ENCODE measurements at regions not wholly inside any gene's neighbourhood (a gene's known extent, or its start where the extent isn't known, plus 50 kb on each side); places are given as distances from the start of the nearest gene placed in this dataset.

GRCh38 chr2:64327129-64327509, 126.8 kb upstream of the LGALSL start:
- no peak for TF ChIP-seq CTCF (IDR thresholded peaks at IDR 0.05)
- TF ChIP-seq POLR2A (IDR thresholded peaks at IDR 0.05) = no peak
- no peak for TF ChIP-seq EP300 (IDR thresholded peaks at IDR 0.05)
